Subcutaneous abdominal adipose tissue (tissue), 5 donors: ENCODE measurements at regions not wholly inside any gene's neighbourhood (a gene's known extent, or its start where the extent isn't known, plus 50 kb on each side); places are given as distances from the start of the nearest gene placed in this dataset.

Experiments used
- H3K27ac ChIP-seq: one replicate; pipeline ENCODE4 v1.7.0; 2013; ENCODE audit warnings: low read depth, mild to moderate bottlenecking, inconsistent platforms, low read length, moderate library complexity
- H3K27me3 ChIP-seq, 5 donors: one replicate each; pipeline ENCODE4 v1.7.0; 2013; ENCODE audit warnings: low read length in 5 of 5, inconsistent platforms in 1 of 5; ENCODE audit not compliant: control insufficient read depth in 5 of 5, insufficient read depth in 4 of 5
- H3K36me3 ChIP-seq, 5 donors: one replicate each; pipeline ENCODE4 v1.7.0; 2013; ENCODE audit warnings: low read length in 5 of 5; ENCODE audit not compliant: control insufficient read depth in 5 of 5, insufficient read depth in 5 of 5
- H3K4me1 ChIP-seq, 5 donors: one replicate each; pipeline ENCODE4 v1.7.0; 2013; ENCODE audit warnings: low read length in 5 of 5, mild to moderate bottlenecking in 3 of 5, moderate library complexity in 1 of 5; ENCODE audit not compliant: control insufficient read depth in 5 of 5, insufficient read depth in 5 of 5
- H3K4me3 ChIP-seq, 5 donors: one replicate each; pipeline ENCODE4 v1.7.0; 2013; ENCODE audit warnings: low read length in 5 of 5, low read depth in 1 of 5
- H3K9ac ChIP-seq, 5 donors: one replicate each; pipeline ENCODE4 v1.7.0; 2013; ENCODE audit warnings: low read length in 5 of 5, mild to moderate bottlenecking in 4 of 5, moderate library complexity in 3 of 5
- H3K9me3 ChIP-seq, 5 donors: one replicate each; pipeline ENCODE4 v1.7.0; 2013; ENCODE audit warnings: low read length in 5 of 5; ENCODE audit not compliant: control insufficient read depth in 5 of 5
- donor health status: healthy.
- donor health status: healthy.
- donor health status: healthy.
- donor health status: healthy.
- donor health status: healthy.

GRCh38 chr2:120904830-120905234 lies 169.2 kb downstream of the GLI2 start:
- Histone ChIP-seq H3K4me3 (no peak overlapping the region), H3K27ac (no peak overlapping the region), H3K4me1 (peaks cover 0 to 8% (median 5%) of the 10 kb centered on the region in 5 donors), H3K27me3 (peaks cover 0 to 31% (median 7%) of the 10 kb centered on the region in 5 donors), H3K9ac (no peak overlapping the region), H3K9me3 (no peaks in the 10 kb centered on the region), H3K36me3 (no peaks in the 10 kb centered on the region)

GRCh38 chr2:120905298-120905697 lies 169.6 kb downstream of the GLI2 start:
- H3K36me3 ChIP-seq, result no peaks in the 10 kb centered on the region
- no peak overlapping the region for H3K27ac ChIP-seq
- no peaks in the 10 kb centered on the region for H3K9me3 ChIP-seq
- H3K4me1 ChIP-seq, result peaks cover 0 to 8% (median 5%) of the 10 kb centered on the region in 5 donors
- no peak overlapping the region for H3K4me3 ChIP-seq
- no peak overlapping the region for H3K9ac ChIP-seq
- peaks cover 0 to 31% (median 7%) of the 10 kb centered on the region in 5 donors for H3K27me3 ChIP-seq

- Histone ChIP-seq H3K36me3 (no peaks in the 10 kb centered on the region), H3K27me3 (peaks cover 0 to 31% (median 7%) of the 10 kb centered on the region in 5 donors), H3K4me3 (no peak overlapping the region), H3K9ac (no peak overlapping the region), H3K9me3 (no peaks in the 10 kb centered on the region), H3K4me1 (peaks cover 0 to 8% (median 5%) of the 10 kb centered on the region in 5 donors), H3K27ac (no peak overlapping the region)
These were observed 170.3 kb downstream of the GLI2 start for GRCh38 chr2:120905824-120906571.

GRCh38 chr2:120906914-120907313 lies 171.2 kb downstream of the GLI2 start:
- Histone ChIP-seq H3K9me3 (no peaks in the 10 kb centered on the region), H3K9ac (no peak overlapping the region), H3K4me1 (peaks cover 0 to 13% (median 10%) of the 10 kb centered on the region in 5 donors), H3K27ac (no peak overlapping the region), H3K4me3 (no peak overlapping the region), H3K27me3 (peaks cover 0 to 29% (median 5%) of the 10 kb centered on the region in 5 donors), H3K36me3 (no peaks in the 10 kb centered on the region)

GRCh38 chr2:120907822-120908221 lies 172.2 kb downstream of the GLI2 start:
- Histone ChIP-seq H3K27me3 (peaks cover 0 to 29% (median 2%) of the 10 kb centered on the region in 5 donors), H3K9ac (no peak overlapping the region), H3K4me1 (peaks cover 2 to 22% (median 15%) of the 10 kb centered on the region in 5 donors), H3K27ac (no peak overlapping the region), H3K9me3 (no peaks in the 10 kb centered on the region), H3K4me3 (no peak overlapping the region), H3K36me3 (no peaks in the 10 kb centered on the region)

GRCh38 chr2:120908314-120908975 lies 172.8 kb downstream of the GLI2 start:
- Histone ChIP-seq H3K4me1 (peaks cover 2 to 22% (median 15%) of the 10 kb centered on the region in 5 donors), H3K27ac (no peak overlapping the region), H3K9ac (no peak overlapping the region), H3K27me3 (peaks cover 0 to 29% (median 2%) of the 10 kb centered on the region in 5 donors), H3K9me3 (no peaks in the 10 kb centered on the region), H3K4me3 (no peak overlapping the region), H3K36me3 (no peaks in the 10 kb centered on the region)

GRCh38 chr2:120909102-120909501 lies 173.4 kb downstream of the GLI2 start:
- H3K27ac ChIP-seq, result no peak overlapping the region
- H3K4me1 ChIP-seq, result peaks cover 2 to 22% (median 15%) of the 10 kb centered on the region in 5 donors
- no peaks in the 10 kb centered on the region for H3K9me3 ChIP-seq
- peaks cover 0 to 29% (median 2%) of the 10 kb centered on the region in 5 donors for H3K27me3 ChIP-seq
- no peak overlapping the region for H3K9ac ChIP-seq
- no peak overlapping the region for H3K4me3 ChIP-seq
- no peaks in the 10 kb centered on the region for H3K36me3 ChIP-seq

GRCh38 chr2:120910164-120910563 lies 174.5 kb downstream of the GLI2 start:
- H3K4me1 ChIP-seq, result peaks cover 8 to 26% (median 21%) of the 10 kb centered on the region in 5 donors
- no peak overlapping the region for H3K27ac ChIP-seq
- no peaks in the 10 kb centered on the region for H3K9me3 ChIP-seq
- H3K36me3 ChIP-seq, result no peaks in the 10 kb centered on the region
- H3K4me3 ChIP-seq, result no peak overlapping the region
- H3K9ac ChIP-seq, result no peak overlapping the region
- peaks cover 0 to 29% (median 0%) of the 10 kb centered on the region in 5 donors for H3K27me3 ChIP-seq

- Histone ChIP-seq H3K9ac (no peak overlapping the region), H3K27ac (no peak overlapping the region), H3K4me1 (peaks cover 12 to 35% (median 25%) of the 10 kb centered on the region in 5 donors)
These were observed 175.6 kb downstream of the GLI2 start for GRCh38 chr2:120910956-120911951.

More at GRCh38 chr2:120910956-120911951, 175.6 kb downstream of the GLI2 start:
- Histone ChIP-seq H3K36me3 (no peaks in the 10 kb centered on the region), H3K4me3 (no peak overlapping the region), H3K9me3 (no peaks in the 10 kb centered on the region), H3K27me3 (peaks cover 0 to 24% (median 0%) of the 10 kb centered on the region in 5 donors)
